Fibroblast of pulmonary artery (primary cell): ENCODE measurements at regions not wholly inside any gene's neighbourhood (a gene's known extent, or its start where the extent isn't known, plus 50 kb on each side); places are given as distances from the start of the nearest gene placed in this dataset.

ENCODE experiments used
- DNase-seq: peaks from one replicate; pipeline ENCODE4 v3.0.0-alpha.2; 2010; ENCODE audit warnings: low read depth
- H3K4me3 ChIP-seq: replicated peaks from 2 replicates; pipeline ENCODE4 v1.5.1; 2011; ENCODE audit warnings: low read depth, mild to moderate bottlenecking, control low read depth, low read length, moderate library complexity
- CTCF ChIP-seq: IDR thresholded peaks from 2 replicates; pipeline ENCODE4 v1.5.1; 2011; ENCODE audit warnings: mild to moderate bottlenecking, control low read depth, low read length, inconsistent platforms; ENCODE audit errors: missing control alignments

- DNase-seq, result no peak
- TF ChIP-seq CTCF, result no peak
- no peak overlapping the region for H3K4me3 ChIP-seq
Observed at GRCh38 chr5:158637039-158637438, 462.7 kb downstream of the EBF1 start.

GRCh38 chr5:158635565-158635964 lies 464.2 kb downstream of the EBF1 start:
- no peak for TF ChIP-seq CTCF
- no peak overlapping the region for H3K4me3 ChIP-seq
- DNase-seq, result no peak

GRCh38 chr5:158634714-158635113 lies 465.0 kb downstream of the EBF1 start:
- no peak for TF ChIP-seq CTCF
- peak; percentile 16 for DNase-seq
- H3K4me3 ChIP-seq, result no peak overlapping the region

- no peak for TF ChIP-seq CTCF
- DNase-seq, result no peak
- H3K4me3 ChIP-seq, result no peak overlapping the region
Observed at GRCh38 chr5:158629591-158630312, 470.0 kb downstream of the EBF1 start.

GRCh38 chr5:158626718-158627117 lies 473.0 kb downstream of the EBF1 start:
- DNase-seq, result no peak
- H3K4me3 ChIP-seq, result no peak overlapping the region
- TF ChIP-seq CTCF, result no peak

GRCh38 chr5:158623971-158624370 lies 475.7 kb downstream of the EBF1 start:
- H3K4me3 ChIP-seq, result no peak overlapping the region
- TF ChIP-seq CTCF, result no peak
- DNase-seq, result no peak

- H3K4me3 ChIP-seq, result no peak overlapping the region
Observed at GRCh38 chr5:158621391-158621790, 478.3 kb downstream of the EBF1 start.

More at GRCh38 chr5:158621391-158621790, 478.3 kb downstream of the EBF1 start:
- no peak for TF ChIP-seq CTCF
- no peak for DNase-seq
